HepG2 (cell line): ENCODE measurements at regions not wholly inside any gene's neighbourhood (a gene's known extent, or its start where the extent isn't known, plus 50 kb on each side); places are given as distances from the start of the nearest gene placed in this dataset.

Source experiments
- ATAC-seq: fragments of 200-7000 bp; cut with Tn5 transposase; 3 replicates; pipeline ENCODE4 v1.9.1; 2020; ENCODE audit warnings: mild to moderate bottlenecking, moderate library complexity
- BruUV-seq: library from RNA; stranded (reverse); fragments of 400-500 nt; replicated peaks from 2 replicates; lab custom pipeline; 2021; lab: Mats Ljungman, UMichigan
- CTCF ChIA-PET: fragments of 300-600 bp; formaldehyde crosslinking; extraction: SDS; loops from one replicate; lab custom pipeline; 2021; ENCODE audit warnings: low total read pairs, inconsistent platforms, low intra/inter-chr PET ratio; lab: Yijun Ruan, JAX
- POLR2A ChIA-PET: fragments of 350-600 bp; sonication (Branson Sonifier 250); formaldehyde crosslinking; loops from one replicate; lab custom pipeline; 2020; ENCODE audit warnings: antibody characterized with exemption, inconsistent platforms; lab: Yijun Ruan, JAX
- DNase-seq: peaks from one replicate; pipeline ENCODE4 v3.0.0-alpha.2; 2015; ENCODE audit warnings: low spot score
- FAIRE-seq: peaks from 3 replicates; lab custom pipeline; 2011; peaks lifted over from hg19 to GRCh38; lab: Jason Lieb, UNC
- H2AFZ ChIP-seq: one replicate; pipeline ENCODE4 v1.6.1; 2011; ENCODE audit warnings: low read length, inconsistent platforms
- H3K27ac ChIP-seq: fragments of 300-600 bp; 3 replicates; pipeline ENCODE4 v1.8.0; 2011; ENCODE audit warnings: mixed run types, mild to moderate bottlenecking, mixed read lengths, low read length, inconsistent platforms; ENCODE audit not compliant: insufficient read depth; ENCODE audit errors: extremely low read length
- H3K27me3 ChIP-seq, 2 experiments: fragments of 200-600 bp in 1 of 2; 2 replicates in 1 of 2; 3 replicates in 1 of 2; pipeline versions ENCODE4 v1.6.0 to v1.8.0; 2011; ENCODE audit warnings: low read length in 2 of 2, mild to moderate bottlenecking in 2 of 2, moderate library complexity in 2 of 2, inconsistent platforms in 1 of 2; ENCODE audit not compliant: insufficient read depth in 2 of 2, control insufficient read depth in 1 of 2
- H3K36me3 ChIP-seq, 2 experiments: fragments of 200-600 bp in 1 of 2; replicated peaks in 1 of 2; 2 replicates in 1 of 2; 3 replicates in 1 of 2; pipeline versions ENCODE4 v1.5.1 to v1.8.0; 2011; ENCODE audit warnings: low read length in 2 of 2, inconsistent platforms in 1 of 2; ENCODE audit not compliant: insufficient read depth in 2 of 2, control insufficient read depth in 1 of 2
- H3K4me1 ChIP-seq: 2 replicates; pipeline ENCODE4 v1.5.1; 2012; ENCODE audit warnings: low read length, inconsistent platforms; ENCODE audit not compliant: insufficient read depth
- H3K4me2 ChIP-seq: 2 replicates; pipeline ENCODE4 v1.6.0; 2011; ENCODE audit warnings: low read depth, low read length, inconsistent platforms
- H3K4me3 ChIP-seq, 3 experiments: fragments of 200-600 bp in 1 of 3; sonication (generic), shearing (Covaris generic) in 1 of 3; replicated peaks in 1 of 3; 2 replicates each; pipeline ENCODE4 v1.5.1; 2011 to 2016; ENCODE audit warnings: low read length in 3 of 3, inconsistent platforms in 2 of 3, low read depth in 2 of 3, mild to moderate bottlenecking in 2 of 3, control low read depth in 1 of 3, mixed read lengths in 1 of 3; ENCODE audit not compliant: insufficient read depth in 1 of 3
- H3K79me2 ChIP-seq: one replicate; pipeline ENCODE4 v1.6.1; 2011; ENCODE audit warnings: low read length, inconsistent platforms; ENCODE audit not compliant: insufficient read depth
- H3K9ac ChIP-seq: 2 replicates; pipeline ENCODE4 v1.6.0; 2011; ENCODE audit warnings: mild to moderate bottlenecking, low read depth, low read length, inconsistent platforms; ENCODE audit not compliant: insufficient read depth
- H3K9me3 ChIP-seq: 2 replicates; pipeline ENCODE4 v1.5.1; 2012; ENCODE audit warnings: mild to moderate bottlenecking, low read length
- H4K20me1 ChIP-seq: 2 replicates; pipeline ENCODE4 v1.6.0; 2011; ENCODE audit warnings: inconsistent platforms, mild to moderate bottlenecking, low read length, moderate library complexity; ENCODE audit not compliant: insufficient read depth
- ARID4A ChIP-seq: sonication (generic); formaldehyde crosslinking; IDR thresholded peaks from 2 replicates; pipeline ENCODE4 v1.5.0; 2020; ENCODE audit warnings: mild to moderate bottlenecking, missing genetic modification reagents, borderline replicate concordance
- BORCS8-MEF2B ChIP-seq: sonication (generic); formaldehyde crosslinking; IDR thresholded peaks from 2 replicates; pipeline ENCODE4 v1.8.0; 2022; ENCODE audit warnings: mild to moderate bottlenecking, missing genetic modification reagents
- ELF1 ChIP-seq: sonication (generic); formaldehyde crosslinking; IDR thresholded peaks from 2 replicates; pipeline ENCODE4 v1.4.0; 2020; ENCODE audit warnings: missing genetic modification reagents
- GABPA ChIP-seq, 2 experiments: IDR thresholded peaks; 2 replicates each; pipeline ENCODE4 v1.6.1; 2011 to 2016; ENCODE audit warnings: low read depth in 2 of 2, low read length in 1 of 2, missing biosample characterization in 1 of 2, missing genetic modification characterization in 1 of 2
- KLF16 ChIP-seq, 2 experiments: sonication (generic) in 1 of 2; formaldehyde crosslinking in 1 of 2; IDR thresholded peaks; 2 replicates each; pipeline versions ENCODE4 v1.6.1 to v1.8.0; 2016 to 2023; ENCODE audit warnings: missing genetic modification reagents in 2 of 2, missing compliant biosample characterization in 1 of 2
- NCOA2 ChIP-seq: sonication (generic); formaldehyde crosslinking; IDR thresholded peaks from 2 replicates; pipeline ENCODE4 v1.8.0; 2022; ENCODE audit warnings: inconsistent platforms
- PREB ChIP-seq: sonication (generic); formaldehyde crosslinking; IDR thresholded peaks from 2 replicates; pipeline ENCODE4 v1.4.0; 2020; ENCODE audit warnings: missing genetic modification reagents
- RAD21 ChIP-seq: fragments of 450-650 bp; formaldehyde crosslinking; IDR thresholded peaks from 2 replicates; pipeline ENCODE4 v1.5.0; 2020; ENCODE audit warnings: mild to moderate bottlenecking
- RCOR2 ChIP-seq: IDR thresholded peaks from 2 replicates; pipeline ENCODE4 v1.6.1; 2016; ENCODE audit warnings: missing biosample characterization, missing genetic modification reagents
- TCF7 ChIP-seq: sonication (generic); IDR thresholded peaks from 2 replicates; pipeline ENCODE4 v1.6.1; 2016; ENCODE audit warnings: antibody characterized with exemption, low read depth
- TEF ChIP-seq: sonication (generic); formaldehyde crosslinking; IDR thresholded peaks from 2 replicates; pipeline ENCODE4 v1.5.0; 2020; ENCODE audit warnings: missing genetic modification reagents
- THAP8 ChIP-seq: sonication (generic); formaldehyde crosslinking; IDR thresholded peaks from 2 replicates; pipeline ENCODE4 v1.5.1; 2020; ENCODE audit warnings: missing genetic modification reagents, mild to moderate bottlenecking, borderline replicate concordance
- YEATS4 ChIP-seq: sonication (generic); formaldehyde crosslinking; IDR thresholded peaks from 2 replicates; pipeline ENCODE4 v1.4.0; 2020; ENCODE audit warnings: missing genetic modification reagents, borderline replicate concordance
- ZFY ChIP-seq: sonication (generic); formaldehyde crosslinking; IDR thresholded peaks from 2 replicates; pipeline ENCODE4 v1.4.0; 2020; ENCODE audit warnings: missing genetic modification reagents
- ZMYM4 ChIP-seq: sonication (generic); formaldehyde crosslinking; IDR thresholded peaks from 2 replicates; pipeline ENCODE4 v1.8.1; 2023; ENCODE audit warnings: mild to moderate bottlenecking, missing genetic modification reagents
- ZNF160 ChIP-seq: sonication (generic); formaldehyde crosslinking; IDR thresholded peaks from 2 replicates; pipeline ENCODE4 v1.8.0; 2022; ENCODE audit warnings: mild to moderate bottlenecking, inconsistent platforms, missing genetic modification reagents
- ZNF34 ChIP-seq: sonication (generic); formaldehyde crosslinking; IDR thresholded peaks from 2 replicates; pipeline ENCODE4 v1.4.0; 2020; ENCODE audit warnings: mild to moderate bottlenecking, missing genetic modification reagents, borderline replicate concordance
- WGBS: methylation state at CpG from one replicate; pipeline ENCODE4 v1.1.6; 2017; ENCODE audit warnings: low lambda C conversion rate; 5-methylcytosine and 5-hydroxymethylcytosine counted together
- in situ Hi-C: cut with HindIII; loops from 2 replicates; pipeline ENCODE4 v1.10.0; 2017; ENCODE audit warnings: low pct_unique_long_range_greater_than_20kb; ENCODE audit not compliant: extremely low pct_ligation_motif_present
- intact Hi-C: fragments of 100-400 bp; cut with micrococcal nuclease; formaldehyde crosslinking; loops from one replicate; pipeline ENCODE4 v1.10.0; 2022; ENCODE audit not compliant: unreplicated experiment

- in situ Hi-C loops: no loop called here
- Histone ChIP-seq H3K4me2 (no peak overlapping the region), H3K79me2 (no peaks in the 10 kb centered on the region), H3K9ac (no peak overlapping the region), H4K20me1 (no peaks in the 10 kb centered on the region), H3K9me3 (peaks cover 5% of the 10 kb centered on the region), H3K36me3 (no peaks in the 10 kb centered on the region), H3K4me1 (no peaks in the 10 kb centered on the region), H3K4me3 (no peak overlapping the region), H2AFZ (no peak overlapping the region), H3K27ac (no peak overlapping the region), H3K27me3 (no peaks in the 10 kb centered on the region)
- intact Hi-C loops: no loop called here
- DNase-seq (no peak), FAIRE-seq (no peak), ATAC-seq (no peak)
- CTCF ChIA-PET: no interaction called here
- TF ChIP-seq ZMYM4 (CRISPR knock-in tag): no peak
- no peak for TF ChIP-seq BORCS8-MEF2B
- no peak for TF ChIP-seq THAP8
- no peak for TF ChIP-seq ELF1
- TF ChIP-seq TEF (CRISPR knock-in tag): no peak
- no peak for TF ChIP-seq TCF7
- TF ChIP-seq RAD21 (CRISPR knock-in tag): no peak
- no peak for TF ChIP-seq ZNF34
- TF ChIP-seq YEATS4 (CRISPR knock-in tag): no peak
- TF ChIP-seq GABPA (IDR thresholded peaks at IDR 0.05; ENCODE audit: low read depth, low read length): no peak
- no peak for TF ChIP-seq GABPA (CRISPR knock-in tag; IDR thresholded peaks at IDR 0.05; ENCODE audit: low read depth)
- TF ChIP-seq NCOA2 (CRISPR knock-in tag): no peak
- TF ChIP-seq ARID4A: no peak
- no peak for TF ChIP-seq ZFY
- TF ChIP-seq KLF16 (CRISPR knock-in tag; IDR thresholded peaks at IDR 0.05): no peak
- TF ChIP-seq RCOR2 (CRISPR knock-in tag): no peak
- no peak for TF ChIP-seq ZNF160
- no peak for TF ChIP-seq PREB (CRISPR knock-in tag)
- POLR2A ChIA-PET: no interaction called here
- WGBS: 44% methylated on average over 4 of the region's 4 CpGs
- BruUV-seq: no TSS peak
These were observed 141.0 kb upstream of the ALG10B start for GRCh38 chr12:38175538-38175937.
